ENCODE measurements at regions not wholly inside any gene's neighbourhood (a gene's known extent, or its start where the extent isn't known, plus 50 kb on each side); places are given as distances from the start of the nearest gene placed in this dataset.

DNA sequence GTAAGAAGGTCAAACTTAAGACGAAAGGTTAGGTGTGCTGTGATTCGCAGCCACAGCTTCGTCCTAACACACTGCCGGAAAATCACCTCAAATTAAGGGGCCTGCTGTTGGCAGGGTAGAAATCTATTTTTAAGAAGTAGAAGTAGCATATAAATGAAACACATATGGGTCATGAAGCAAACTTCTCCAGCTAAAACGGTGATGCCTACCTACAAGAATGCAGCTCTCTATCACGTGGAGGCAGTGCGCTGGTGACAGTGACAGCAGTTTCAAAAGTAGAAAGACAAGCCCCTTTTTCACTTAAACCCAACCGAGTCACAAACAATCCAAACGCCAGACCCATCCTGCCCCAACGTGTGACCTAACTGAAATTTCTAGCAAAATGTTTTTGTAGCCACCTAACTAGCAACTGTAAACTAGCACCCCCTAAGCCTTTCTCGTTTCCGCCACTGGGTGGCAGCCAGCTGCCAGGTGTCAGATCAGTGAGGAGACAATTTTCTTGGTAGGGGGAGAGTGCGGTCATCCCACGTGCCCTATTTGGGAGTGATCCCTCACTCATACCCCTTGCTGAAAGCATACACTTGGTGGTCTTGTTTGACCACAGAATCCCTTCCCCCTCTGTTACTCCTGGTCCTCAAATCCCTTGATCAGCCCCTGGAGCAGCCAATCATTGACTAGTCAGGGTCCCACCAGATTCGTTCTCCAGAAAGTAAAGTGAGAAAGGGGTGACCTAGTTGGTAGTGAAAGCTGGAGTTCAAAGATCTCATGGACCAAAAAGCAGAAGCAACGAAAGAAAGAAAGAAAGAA is 71.8 kb upstream of the MAMDC2 start:
- H3K27ac ChIP-seq: no peak overlapping the region
- TF ChIP-seq, protein P1, sequence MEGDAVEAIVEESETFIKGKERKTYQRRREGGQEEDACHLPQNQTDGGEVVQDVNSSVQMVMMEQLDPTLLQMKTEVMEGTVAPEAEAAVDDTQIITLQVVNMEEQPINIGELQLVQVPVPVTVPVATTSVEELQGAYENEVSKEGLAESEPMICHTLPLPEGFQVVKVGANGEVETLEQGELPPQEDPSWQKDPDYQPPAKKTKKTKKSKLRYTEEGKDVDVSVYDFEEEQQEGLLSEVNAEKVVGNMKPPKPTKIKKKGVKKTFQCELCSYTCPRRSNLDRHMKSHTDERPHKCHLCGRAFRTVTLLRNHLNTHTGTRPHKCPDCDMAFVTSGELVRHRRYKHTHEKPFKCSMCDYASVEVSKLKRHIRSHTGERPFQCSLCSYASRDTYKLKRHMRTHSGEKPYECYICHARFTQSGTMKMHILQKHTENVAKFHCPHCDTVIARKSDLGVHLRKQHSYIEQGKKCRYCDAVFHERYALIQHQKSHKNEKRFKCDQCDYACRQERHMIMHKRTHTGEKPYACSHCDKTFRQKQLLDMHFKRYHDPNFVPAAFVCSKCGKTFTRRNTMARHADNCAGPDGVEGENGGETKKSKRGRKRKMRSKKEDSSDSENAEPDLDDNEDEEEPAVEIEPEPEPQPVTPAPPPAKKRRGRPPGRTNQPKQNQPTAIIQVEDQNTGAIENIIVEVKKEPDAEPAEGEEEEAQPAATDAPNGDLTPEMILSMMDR (conservative IDR thresholded peaks at IDR 0.05): peak; percentile 92

DNA sequence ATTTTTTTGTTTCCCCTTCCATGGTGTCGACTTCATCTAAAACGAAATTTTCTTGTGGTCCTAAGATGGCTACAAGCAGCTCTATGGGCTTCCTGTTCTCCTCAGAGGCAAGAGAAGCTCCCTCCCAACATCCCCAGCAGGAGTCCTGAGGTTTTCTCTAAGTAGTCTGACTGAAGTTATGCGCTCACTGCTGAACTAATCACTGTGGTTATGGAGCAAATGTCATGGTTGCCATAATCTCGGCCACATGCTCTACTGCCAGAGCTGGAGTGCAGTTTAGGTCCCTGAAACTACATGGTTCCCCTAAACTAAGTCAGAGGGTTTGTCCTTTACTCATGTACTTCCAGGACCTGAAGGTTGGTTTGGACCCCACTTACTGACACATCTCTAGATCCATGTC is 68.0 kb upstream of the MAMDC2 start:
- H3K27ac ChIP-seq: no peak overlapping the region
- TF ChIP-seq, protein P1 (conservative IDR thresholded peaks at IDR 0.05): no peak

- no peak overlapping the region for H3K27ac ChIP-seq
- TF ChIP-seq, protein P1 (conservative IDR thresholded peaks at IDR 0.05): no peak
Observed at GRCh38 chr9:69976152-69976551, 67.5 kb upstream of the MAMDC2 start.

GRCh38 chr9:69980041-69980440 is 63.6 kb upstream of the MAMDC2 start:
- H3K27ac ChIP-seq: no peak overlapping the region
- TF ChIP-seq, protein P1 (conservative IDR thresholded peaks at IDR 0.05): no peak

GRCh38 chr9:69980591-69980990 is 63.1 kb upstream of the MAMDC2 start:
- no peak overlapping the region for H3K27ac ChIP-seq
- TF ChIP-seq, protein P1 (conservative IDR thresholded peaks at IDR 0.05): no peak

DNA sequence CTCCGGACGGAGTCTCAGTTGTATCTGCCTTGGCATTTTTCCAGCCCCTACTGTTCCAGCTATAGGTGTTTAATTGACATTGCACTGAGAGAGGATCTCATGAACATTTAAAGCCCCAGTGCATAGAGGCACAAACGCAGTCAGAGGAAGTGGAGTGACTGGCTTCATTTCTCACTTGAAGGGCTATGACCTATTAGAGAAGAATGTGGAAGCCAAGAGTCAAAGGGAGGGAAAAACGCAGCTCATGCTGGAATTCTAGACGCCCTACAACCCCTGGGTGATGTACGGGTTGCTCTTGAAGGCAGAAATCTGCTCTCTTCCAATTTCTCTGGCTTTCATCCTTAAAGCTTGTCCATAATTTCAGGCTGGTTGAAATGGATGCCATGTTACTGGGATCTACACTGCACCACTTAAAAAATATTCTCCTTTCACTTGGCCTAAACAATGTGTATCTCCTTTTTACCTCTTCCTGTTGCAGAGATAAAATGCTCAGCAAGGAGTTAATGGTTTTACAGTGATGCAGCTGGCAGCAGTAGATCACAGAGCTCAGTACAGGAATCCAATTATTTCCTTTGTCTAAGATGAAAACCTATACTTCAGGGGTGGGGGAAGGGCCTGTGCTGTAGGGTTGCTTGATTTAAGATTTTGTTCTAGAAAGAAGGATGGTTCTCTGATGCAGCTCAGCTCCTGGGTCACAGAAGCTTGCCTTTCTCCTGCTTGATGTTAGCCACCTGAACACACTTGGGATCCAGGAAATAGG is 61.8 kb upstream of the MAMDC2 start:
- TF ChIP-seq, protein P1 (conservative IDR thresholded peaks at IDR 0.05): no peak
- no peak overlapping the region for H3K27ac ChIP-seq

- no peak overlapping the region for H3K27ac ChIP-seq
- TF ChIP-seq, protein P1 (conservative IDR thresholded peaks at IDR 0.05): no peak
Observed at GRCh38 chr9:69984831-69985230, 58.8 kb upstream of the MAMDC2 start.
